ENCODE measurements at regions not wholly inside any gene's neighbourhood (a gene's known extent, or its start where the extent isn't known, plus 50 kb on each side); places are given as distances from the start of the nearest gene placed in this dataset.

DNA sequence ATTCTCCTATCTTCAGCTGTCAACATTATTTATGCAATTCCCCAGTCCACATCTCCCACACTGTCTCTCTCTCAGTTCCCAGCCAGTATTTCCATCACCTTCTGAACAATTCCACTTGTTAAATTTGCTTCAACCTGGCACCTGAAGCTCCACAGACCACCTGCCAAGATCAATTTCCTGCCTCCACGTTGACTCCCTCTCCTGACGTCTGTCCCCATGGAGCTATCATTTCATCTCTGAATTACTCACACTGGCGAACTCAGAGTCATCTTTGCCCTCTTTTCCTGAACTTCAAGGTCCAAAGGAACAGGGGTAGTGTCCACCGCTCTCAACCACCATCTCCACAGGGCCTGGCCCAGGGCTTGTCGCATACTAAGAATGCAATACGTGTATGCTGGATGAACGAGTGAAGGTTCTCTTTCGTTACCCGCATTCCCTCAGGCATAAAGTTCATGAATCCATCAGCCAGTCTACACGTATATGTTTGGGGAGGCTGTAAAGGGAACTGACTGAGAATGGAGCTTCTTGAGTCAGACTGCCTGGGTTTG, 183.3 kb downstream of the JCAD start:
- TF ChIP-seq POLR2A (IDR thresholded peaks at IDR 0.05) (no peak), CTCF (IDR thresholded peaks at IDR 0.05) (no peak)

All from thyroid gland (tissue), 4 donors.